Adrenal gland (tissue), 5 donors: ENCODE measurements at regions not wholly inside any gene's neighbourhood (a gene's known extent, or its start where the extent isn't known, plus 50 kb on each side); places are given as distances from the start of the nearest gene placed in this dataset.

ENCODE experiments used
- POLR2A ChIP-seq, 2 donors: fragments of 450-650 bp; IDR thresholded peaks; one replicate each; pipeline ENCODE4 v1.6.1; 2017; ENCODE audit warnings: antibody characterized with exemption in 2 of 2, mild to moderate bottlenecking in 2 of 2, moderate library complexity in 1 of 2
- TF ChIP-seq, protein P1 (sequence below), 6 experiments: fragments of 450-650 bp in 4 of 6; fragments of 200-600 bp in 2 of 6; sonication (generic) in 1 of 6; IDR thresholded peaks; 1 replicate in 5 of 6; 2 replicates in 1 of 6; pipeline versions ENCODE4 v1.5.1 to v1.8.0; 2016 to 2021; ENCODE audit warnings: antibody characterized with exemption in 6 of 6, mild to moderate bottlenecking in 2 of 6, moderate library complexity in 1 of 6
- donor health status: DM: no; HTN: no; CAD: no.

DNA sequence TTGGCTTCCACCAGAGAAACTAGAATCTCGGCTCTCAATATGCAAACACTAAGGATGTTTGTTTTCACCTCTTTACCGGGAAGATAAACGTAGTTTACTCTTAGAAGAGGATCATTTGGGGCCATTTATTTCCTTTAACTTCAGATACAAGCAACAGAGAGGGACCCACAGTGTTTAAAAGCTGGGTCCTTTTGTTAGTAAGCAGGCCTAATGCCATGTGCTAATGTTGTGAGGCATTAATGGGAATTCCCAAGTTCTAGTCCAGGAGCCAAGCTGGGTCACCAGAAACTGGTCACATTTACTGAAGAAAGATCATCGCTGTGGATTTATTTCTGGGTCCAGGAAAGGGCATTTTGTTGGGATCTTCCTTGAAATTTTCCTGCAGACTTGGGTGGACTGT, 78.1 kb upstream of the ADAMTS9 start:
- TF ChIP-seq POLR2A (IDR thresholded peaks at IDR 0.05) = no peak
- TF ChIP-seq, protein P1, sequence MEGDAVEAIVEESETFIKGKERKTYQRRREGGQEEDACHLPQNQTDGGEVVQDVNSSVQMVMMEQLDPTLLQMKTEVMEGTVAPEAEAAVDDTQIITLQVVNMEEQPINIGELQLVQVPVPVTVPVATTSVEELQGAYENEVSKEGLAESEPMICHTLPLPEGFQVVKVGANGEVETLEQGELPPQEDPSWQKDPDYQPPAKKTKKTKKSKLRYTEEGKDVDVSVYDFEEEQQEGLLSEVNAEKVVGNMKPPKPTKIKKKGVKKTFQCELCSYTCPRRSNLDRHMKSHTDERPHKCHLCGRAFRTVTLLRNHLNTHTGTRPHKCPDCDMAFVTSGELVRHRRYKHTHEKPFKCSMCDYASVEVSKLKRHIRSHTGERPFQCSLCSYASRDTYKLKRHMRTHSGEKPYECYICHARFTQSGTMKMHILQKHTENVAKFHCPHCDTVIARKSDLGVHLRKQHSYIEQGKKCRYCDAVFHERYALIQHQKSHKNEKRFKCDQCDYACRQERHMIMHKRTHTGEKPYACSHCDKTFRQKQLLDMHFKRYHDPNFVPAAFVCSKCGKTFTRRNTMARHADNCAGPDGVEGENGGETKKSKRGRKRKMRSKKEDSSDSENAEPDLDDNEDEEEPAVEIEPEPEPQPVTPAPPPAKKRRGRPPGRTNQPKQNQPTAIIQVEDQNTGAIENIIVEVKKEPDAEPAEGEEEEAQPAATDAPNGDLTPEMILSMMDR (IDR thresholded peaks at IDR 0.05) = no peak
